PC-9 (cell line): ENCODE measurements at regions not wholly inside any gene's neighbourhood (a gene's known extent, or its start where the extent isn't known, plus 50 kb on each side); places are given as distances from the start of the nearest gene placed in this dataset.
"Not testable (repeated sequence)": the region's sequence is repeated elsewhere in the genome, so short reads cannot be mapped to it uniquely, and the experiment has no call there.

ENCODE experiments used
- EZH2 ChIP-seq: fragments of 200-600 bp; sonication (generic); IDR thresholded peaks from 2 replicates; pipeline ENCODE4 v1.8.0; 2017; ENCODE audit warnings: antibody characterized with exemption, low read depth
- TF ChIP-seq, protein P1 (sequence below): fragments of 200-600 bp; sonication (generic); conservative IDR thresholded peaks from 2 replicates; pipeline ENCODE4 v1.6.1; 2017; ENCODE audit warnings: mixed run types, antibody characterized with exemption, mild to moderate bottlenecking, moderate library complexity

DNA sequence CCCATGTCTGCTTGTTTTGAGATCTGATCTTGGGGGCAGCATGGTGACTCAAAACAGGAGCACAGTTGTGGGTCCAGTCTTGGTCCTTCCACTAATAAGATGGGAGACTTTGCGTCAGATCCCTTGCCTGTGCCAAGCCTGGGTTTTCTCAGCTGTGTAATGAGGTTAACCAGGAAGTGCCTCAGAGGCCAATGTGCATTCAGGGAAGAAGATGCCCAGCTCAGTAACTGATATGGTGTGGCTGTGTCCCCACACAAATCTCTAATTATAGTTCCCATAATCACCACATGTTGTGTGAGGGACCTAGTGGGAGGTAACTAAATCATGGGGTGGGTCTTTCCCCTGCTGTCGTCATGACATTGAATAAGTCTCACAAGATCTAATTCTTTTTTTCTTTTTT is 107.1 kb upstream of the ALDH3B2 start:
- TF ChIP-seq, protein P1, sequence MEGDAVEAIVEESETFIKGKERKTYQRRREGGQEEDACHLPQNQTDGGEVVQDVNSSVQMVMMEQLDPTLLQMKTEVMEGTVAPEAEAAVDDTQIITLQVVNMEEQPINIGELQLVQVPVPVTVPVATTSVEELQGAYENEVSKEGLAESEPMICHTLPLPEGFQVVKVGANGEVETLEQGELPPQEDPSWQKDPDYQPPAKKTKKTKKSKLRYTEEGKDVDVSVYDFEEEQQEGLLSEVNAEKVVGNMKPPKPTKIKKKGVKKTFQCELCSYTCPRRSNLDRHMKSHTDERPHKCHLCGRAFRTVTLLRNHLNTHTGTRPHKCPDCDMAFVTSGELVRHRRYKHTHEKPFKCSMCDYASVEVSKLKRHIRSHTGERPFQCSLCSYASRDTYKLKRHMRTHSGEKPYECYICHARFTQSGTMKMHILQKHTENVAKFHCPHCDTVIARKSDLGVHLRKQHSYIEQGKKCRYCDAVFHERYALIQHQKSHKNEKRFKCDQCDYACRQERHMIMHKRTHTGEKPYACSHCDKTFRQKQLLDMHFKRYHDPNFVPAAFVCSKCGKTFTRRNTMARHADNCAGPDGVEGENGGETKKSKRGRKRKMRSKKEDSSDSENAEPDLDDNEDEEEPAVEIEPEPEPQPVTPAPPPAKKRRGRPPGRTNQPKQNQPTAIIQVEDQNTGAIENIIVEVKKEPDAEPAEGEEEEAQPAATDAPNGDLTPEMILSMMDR, result not testable (repeated sequence)
- TF ChIP-seq EZH2, result not testable (repeated sequence)
